Endothelial cell of umbilical vein (primary cell): ENCODE measurements at regions not wholly inside any gene's neighbourhood (a gene's known extent, or its start where the extent isn't known, plus 50 kb on each side); places are given as distances from the start of the nearest gene placed in this dataset.

Source experiments
- BruUV-seq: library from RNA; stranded (reverse); fragments of 400-500 nt; replicated peaks from 2 replicates; lab custom pipeline; 2021; lab: Mats Ljungman, UMichigan
- CTCF ChIA-PET: fragments of 300-600, 350-600 bp; sonication (Branson Sonifier 250); formaldehyde crosslinking; loops from one replicate; lab custom pipeline; 2021; ENCODE audit warnings: antibody characterized with exemption, inconsistent platforms; lab: Charles Lee
- POLR2A ChIA-PET: fragments of 300-600, 350-600 bp; sonication (Branson Sonifier 250); formaldehyde crosslinking; loops from one replicate; lab custom pipeline; 2021; ENCODE audit warnings: antibody characterized with exemption, inconsistent platforms; lab: Charles Lee
- DNase-seq: peaks from one replicate; pipeline ENCODE4 v3.0.0-alpha.2; 2011; ENCODE audit warnings: low read depth, low spot score
- FAIRE-seq: peaks from 2 replicates; lab custom pipeline; 2011; peaks lifted over from hg19 to GRCh38; lab: Jason Lieb, UNC
- H2AFZ ChIP-seq: 2 replicates; pipeline ENCODE4 v1.6.0; 2012; ENCODE audit warnings: low read depth, low read length, control low read depth, inconsistent platforms
- H3K27ac ChIP-seq: 2 replicates; pipeline ENCODE4 v1.5.1; 2011; ENCODE audit warnings: low read depth, mild to moderate bottlenecking, control low read depth, low read length, moderate library complexity; ENCODE audit not compliant: insufficient read depth
- H3K27me3 ChIP-seq, 2 experiments: 2 replicates each; pipeline versions ENCODE4 v1.6.0 to v1.6.1; 2011; ENCODE audit warnings: low read length in 2 of 2, mixed read lengths in 1 of 2; ENCODE audit not compliant: control insufficient read depth in 2 of 2, insufficient read depth in 2 of 2
- H3K36me3 ChIP-seq, 2 experiments: 2 replicates in 1 of 2; 3 replicates in 1 of 2; pipeline ENCODE4 v1.5.1; 2011; ENCODE audit warnings: low read length in 2 of 2, mild to moderate bottlenecking in 1 of 2, moderate library complexity in 1 of 2; ENCODE audit not compliant: control insufficient read depth in 2 of 2, insufficient read depth in 2 of 2; ENCODE audit errors: extremely low read depth in 1 of 2
- H3K4me1 ChIP-seq: 3 replicates; pipeline ENCODE4 v1.5.1; 2011; ENCODE audit warnings: mild to moderate bottlenecking, low read length; ENCODE audit not compliant: control insufficient read depth, insufficient read depth; ENCODE audit errors: extremely low read depth
- H3K4me2 ChIP-seq: 2 replicates; pipeline ENCODE4 v1.6.1; 2011; ENCODE audit warnings: low read length, control low read depth, mixed read lengths; ENCODE audit not compliant: insufficient read depth
- H3K4me3 ChIP-seq, 3 experiments: fragments of 200-600 bp in 1 of 3; sonication (generic), shearing (Covaris generic) in 1 of 3; replicated peaks in 1 of 3; 2 replicates each; pipeline ENCODE4 v1.5.1; 2011 to 2016; ENCODE audit warnings: control low read depth in 3 of 3, low read length in 3 of 3, mild to moderate bottlenecking in 2 of 3, inconsistent platforms in 1 of 3, low read depth in 1 of 3, moderate library complexity in 1 of 3; ENCODE audit not compliant: insufficient read depth in 1 of 3
- H3K79me2 ChIP-seq: 2 replicates; pipeline ENCODE4 v1.6.0; 2012; ENCODE audit warnings: low read length, inconsistent platforms; ENCODE audit not compliant: control insufficient read depth, insufficient read depth
- H3K9ac ChIP-seq: replicated peaks from 2 replicates; pipeline ENCODE3; 2011; ENCODE audit warnings: low read length, control low read depth; ENCODE audit not compliant: insufficient read depth; ENCODE audit errors: extremely low read depth
- H3K9me1 ChIP-seq: replicated peaks from 3 replicates; pipeline ENCODE4 v1.6.0; 2011; ENCODE audit warnings: mild to moderate bottlenecking, low read length; ENCODE audit not compliant: control insufficient read depth, insufficient read depth; ENCODE audit errors: extremely low read depth
- H3K9me3 ChIP-seq: replicated peaks from 2 replicates; pipeline ENCODE4 v1.5.1; 2012; ENCODE audit warnings: low read length, inconsistent platforms; ENCODE audit not compliant: control insufficient read depth, insufficient read depth
- H4K20me1 ChIP-seq: replicated peaks from 2 replicates; pipeline ENCODE3; 2011; ENCODE audit warnings: mild to moderate bottlenecking, low read length; ENCODE audit not compliant: control insufficient read depth, insufficient read depth; ENCODE audit errors: extremely low read depth
- CTCF ChIP-seq, 2 donors: IDR thresholded peaks; 1 replicate in 1 of 2; 2 replicates in 1 of 2; pipeline ENCODE4 v1.5.1; 2011; ENCODE audit warnings: low read length in 2 of 2, mild to moderate bottlenecking in 2 of 2, moderate library complexity in 2 of 2, control low read depth in 1 of 2, inconsistent platforms in 1 of 2, low read depth in 1 of 2; ENCODE audit not compliant: insufficient read depth in 1 of 2; ENCODE audit errors: extremely low read depth in 1 of 2
- EZH2 ChIP-seq: IDR thresholded peaks from 2 replicates; pipeline ENCODE4 v1.6.1; 2012; ENCODE audit warnings: borderline replicate concordance, low read depth, mild to moderate bottlenecking, moderate library complexity, low read length, inconsistent platforms; ENCODE audit not compliant: severe bottlenecking
- FOS ChIP-seq: IDR thresholded peaks from 2 replicates; pipeline ENCODE4 v1.6.1; 2011; ENCODE audit warnings: mild to moderate bottlenecking, low read length, moderate library complexity, borderline replicate concordance; ENCODE audit not compliant: insufficient read depth
- GATA2 ChIP-seq: IDR thresholded peaks from 2 replicates; pipeline ENCODE4 v1.7.0; 2011; ENCODE audit warnings: low read depth, mild to moderate bottlenecking, moderate library complexity, mixed read lengths, low read length; ENCODE audit not compliant: insufficient read length, insufficient read depth
- JUN ChIP-seq: IDR thresholded peaks from 2 replicates; pipeline ENCODE4 v1.6.1; 2011; ENCODE audit warnings: borderline replicate concordance, low read depth; ENCODE audit not compliant: insufficient read length, insufficient read depth
- MAX ChIP-seq: IDR thresholded peaks from 2 replicates; pipeline ENCODE4 v1.6.1; 2011; ENCODE audit not compliant: insufficient read depth, insufficient read length
- POLR2AphosphoS5 ChIP-seq: IDR thresholded peaks from 2 replicates; pipeline ENCODE4 v1.6.1; 2012; ENCODE audit warnings: low read depth, mild to moderate bottlenecking, control low read depth, low read length, moderate library complexity; ENCODE audit not compliant: insufficient read depth
- dilution Hi-C: fragments of 300-500 bp; cut with MboI; formaldehyde crosslinking; loops from one replicate; pipeline ENCODE4 v1.15.0; 2019; ENCODE audit warnings: low sequenced_read_pairs; ENCODE audit not compliant: extremely low pct_ligation_motif_present
- intact Hi-C: fragments of 100-400 bp; cut with micrococcal nuclease; formaldehyde crosslinking; loops from one replicate; pipeline ENCODE4 v1.10.0; 2022

GRCh38 chr1:108042610-108043009 lies 77.6 kb upstream of the VAV3 start:
- intact Hi-C loops (no loop called here), dilution Hi-C loops (no loop called here)
- Histone ChIP-seq H3K9ac (no peak overlapping the region), H3K4me1 (no peaks in the 10 kb centered on the region), H3K27ac (no peak overlapping the region), H3K79me2 (no peaks in the 10 kb centered on the region), H4K20me1 (no peaks in the 10 kb centered on the region), H3K9me3 (no peaks in the 10 kb centered on the region), H3K4me2 (no peak overlapping the region), H3K9me1 (no peaks in the 10 kb centered on the region), H3K36me3 (no peaks in the 10 kb centered on the region), H3K4me3 (no peak overlapping the region), H2AFZ (no peak overlapping the region), H3K27me3 (peaks cover 0 to 7% of the 10 kb centered on the region in 2 experiments)
- DNase-seq = no peak
- TF ChIP-seq POLR2AphosphoS5 (no peak), EZH2 (no peak), MAX (no peak), JUN (no peak)
- no TSS peak for BruUV-seq
- ChIA-PET CTCF (no interaction called here), POLR2A (no interaction called here)
- no peak for FAIRE-seq

GRCh38 chr1:108041360-108042142 lies 76.6 kb upstream of the VAV3 start:
- intact Hi-C loops (no loop called here), dilution Hi-C loops (no loop called here)
- Histone ChIP-seq H3K4me2 (no peak overlapping the region), H3K4me3 (no peak overlapping the region), H3K79me2 (no peaks in the 10 kb centered on the region), H3K27ac (no peak overlapping the region), H3K9me1 (no peaks in the 10 kb centered on the region), H3K9me3 (no peaks in the 10 kb centered on the region), H3K9ac (no peak overlapping the region), H2AFZ (no peak overlapping the region), H3K4me1 (no peaks in the 10 kb centered on the region), H4K20me1 (no peaks in the 10 kb centered on the region), H3K27me3 (peaks cover 0 to 7% of the 10 kb centered on the region in 2 experiments), H3K36me3 (no peaks in the 10 kb centered on the region)
- DNase-seq (no peak), FAIRE-seq (no peak)
- BruUV-seq = no TSS peak
- CTCF ChIA-PET = no interaction called here
- TF ChIP-seq GATA2 = peak; percentile 17
- TF ChIP-seq FOS = peak; percentile 13
- no peak for TF ChIP-seq CTCF (IDR thresholded peaks at IDR 0.05; ENCODE audit: extremely low read depth in 1 of 2, insufficient read depth in 1 of 2, low read depth in 1 of 2, low read length in 2 of 2)
- POLR2A ChIA-PET = no interaction called here
